ENCODE measurements at regions not wholly inside any gene's neighbourhood (a gene's known extent, or its start where the extent isn't known, plus 50 kb on each side); places are given as distances from the start of the nearest gene placed in this dataset.

- TF ChIP-seq CTCF (IDR thresholded peaks at IDR 0.05; ENCODE audit: insufficient read depth, low read depth, low read length): no peak
- Histone ChIP-seq H3K4me3 (ENCODE audit: low read depth, low read length) (no peak overlapping the region), H3K36me3 (ENCODE audit: control insufficient read depth, insufficient read depth, low read length) (no peaks in the 10 kb centered on the region), H3K27me3 (ENCODE audit: control insufficient read depth, insufficient read depth, low read length) (no peaks in the 10 kb centered on the region)
- DNase-seq (ENCODE audit: low read depth): no peak
- ChIA-PET CTCF (no interaction called here), POLR2A (no interaction called here)
Measured at GRCh38 chr16:35532576-35532975, 2073.2 kb downstream of the TP53TG3F start.

- no peak for TF ChIP-seq CTCF (IDR thresholded peaks at IDR 0.05; ENCODE audit: insufficient read depth, low read depth, low read length)
- CTCF ChIA-PET: no interaction called here
Measured at GRCh38 chr16:35533683-35534082, 2074.3 kb downstream of the TP53TG3F start.

GRCh38 chr16:35543486-35543885 is 2084.1 kb downstream of the TP53TG3F start:
- DNase-seq (ENCODE audit: low read depth): no peak
- TF ChIP-seq CTCF (IDR thresholded peaks at IDR 0.05; ENCODE audit: insufficient read depth, low read depth, low read length): no peak
- Histone ChIP-seq H3K27me3 (ENCODE audit: control insufficient read depth, insufficient read depth, low read length) (no peaks in the 10 kb centered on the region), H3K36me3 (ENCODE audit: control insufficient read depth, insufficient read depth, low read length) (no peaks in the 10 kb centered on the region), H3K4me3 (ENCODE audit: low read depth, low read length) (no peak overlapping the region)
- ChIA-PET CTCF (interaction anchor here (1.5 kb wide), 1 partner anchor 13 kb away, joined by 3 read pairs; no protein-coding TSS in a partner anchor), POLR2A (no interaction called here)

More at GRCh38 chr16:35533683-35534082, 2074.3 kb downstream of the TP53TG3F start:
- no peak for DNase-seq (ENCODE audit: low read depth)
- Histone ChIP-seq H3K4me3 (ENCODE audit: low read depth, low read length) (no peak overlapping the region), H3K36me3 (ENCODE audit: control insufficient read depth, insufficient read depth, low read length) (no peaks in the 10 kb centered on the region), H3K27me3 (ENCODE audit: control insufficient read depth, insufficient read depth, low read length) (no peaks in the 10 kb centered on the region)
- POLR2A ChIA-PET: no interaction called here

- no peaks in the 10 kb centered on the region for H3K36me3 ChIP-seq (ENCODE audit: control insufficient read depth, insufficient read depth, low read length)
- no peak overlapping the region for H3K4me3 ChIP-seq (ENCODE audit: low read depth, low read length)
- TF ChIP-seq CTCF (IDR thresholded peaks at IDR 0.05; ENCODE audit: insufficient read depth, low read depth, low read length): no peak
- no peak for DNase-seq (ENCODE audit: low read depth)
- H3K27me3 ChIP-seq (ENCODE audit: control insufficient read depth, insufficient read depth, low read length): no peaks in the 10 kb centered on the region
- CTCF ChIA-PET: no interaction called here
- POLR2A ChIA-PET: no interaction called here
Measured at GRCh38 chr16:35552763-35553162, 2093.4 kb downstream of the TP53TG3F start.

- no peaks in the 10 kb centered on the region for H3K27me3 ChIP-seq (ENCODE audit: control insufficient read depth, insufficient read depth, low read length)
- DNase-seq (ENCODE audit: low read depth): no peak
- no peaks in the 10 kb centered on the region for H3K36me3 ChIP-seq (ENCODE audit: control insufficient read depth, insufficient read depth, low read length)
- CTCF ChIA-PET: no interaction called here
- POLR2A ChIA-PET: no interaction called here
- no peak overlapping the region for H3K4me3 ChIP-seq (ENCODE audit: low read depth, low read length)
- TF ChIP-seq CTCF (IDR thresholded peaks at IDR 0.05; ENCODE audit: insufficient read depth, low read depth, low read length): no peak
Measured at GRCh38 chr16:35557731-35558130, 2098.3 kb downstream of the TP53TG3F start.
